GM21526 (cell line): ENCODE measurements at regions not wholly inside any gene's neighbourhood (a gene's known extent, or its start where the extent isn't known, plus 50 kb on each side); places are given as distances from the start of the nearest gene placed in this dataset.
"Not testable (repeated sequence)": the region's sequence is repeated elsewhere in the genome, so short reads cannot be mapped to it uniquely, and the experiment has no call there.

Experiments used
- ATAC-seq: cut with Tn5 transposase; IDR thresholded peaks from one replicate; pipeline ENCODE4 v1.9.1; 2021; ENCODE audit warnings: moderate library complexity; ENCODE audit not compliant: unreplicated experiment, low FRiP score

DNA sequence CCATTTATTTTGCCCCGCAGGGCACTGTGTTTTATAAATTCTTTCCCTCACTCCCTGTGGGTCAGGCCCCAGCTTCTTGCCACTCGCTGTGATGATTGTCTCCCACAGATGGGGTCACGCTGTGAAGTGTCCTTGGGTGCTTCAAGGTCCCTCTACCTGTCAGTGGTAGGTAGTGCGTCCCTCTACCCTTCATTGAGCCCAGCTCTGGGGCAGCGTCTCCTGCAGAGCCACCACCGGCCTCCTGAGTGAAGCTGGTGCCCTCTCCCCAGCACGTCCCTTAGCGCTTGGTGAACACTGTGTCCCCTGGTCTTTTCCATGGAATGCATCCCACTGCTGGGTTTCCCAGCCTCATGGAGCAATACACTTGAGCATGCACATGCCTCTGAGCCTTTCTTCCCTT is 108.2 kb downstream of the NRN1 start:
- no peak for ATAC-seq

DNA sequence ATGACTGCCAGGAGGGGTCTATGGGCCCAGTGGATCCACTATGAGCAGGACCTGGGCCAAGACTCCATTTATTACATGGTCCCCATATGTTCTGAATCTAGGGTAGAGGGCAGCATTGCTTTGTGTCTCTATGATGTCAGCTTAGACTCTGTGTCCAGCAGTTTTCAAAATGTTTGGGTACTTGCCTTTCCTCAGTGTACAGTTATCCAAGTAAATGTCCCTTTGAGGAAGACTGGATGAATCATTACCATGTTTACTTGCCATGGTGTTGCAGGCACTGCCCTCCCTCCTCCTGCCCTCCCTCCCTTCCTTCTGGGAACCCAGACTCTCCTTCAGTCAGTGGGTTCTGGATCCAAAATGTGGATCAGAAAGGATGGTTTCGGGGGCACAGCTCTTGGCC is 108.6 kb downstream of the NRN1 start:
- no peak for ATAC-seq

DNA sequence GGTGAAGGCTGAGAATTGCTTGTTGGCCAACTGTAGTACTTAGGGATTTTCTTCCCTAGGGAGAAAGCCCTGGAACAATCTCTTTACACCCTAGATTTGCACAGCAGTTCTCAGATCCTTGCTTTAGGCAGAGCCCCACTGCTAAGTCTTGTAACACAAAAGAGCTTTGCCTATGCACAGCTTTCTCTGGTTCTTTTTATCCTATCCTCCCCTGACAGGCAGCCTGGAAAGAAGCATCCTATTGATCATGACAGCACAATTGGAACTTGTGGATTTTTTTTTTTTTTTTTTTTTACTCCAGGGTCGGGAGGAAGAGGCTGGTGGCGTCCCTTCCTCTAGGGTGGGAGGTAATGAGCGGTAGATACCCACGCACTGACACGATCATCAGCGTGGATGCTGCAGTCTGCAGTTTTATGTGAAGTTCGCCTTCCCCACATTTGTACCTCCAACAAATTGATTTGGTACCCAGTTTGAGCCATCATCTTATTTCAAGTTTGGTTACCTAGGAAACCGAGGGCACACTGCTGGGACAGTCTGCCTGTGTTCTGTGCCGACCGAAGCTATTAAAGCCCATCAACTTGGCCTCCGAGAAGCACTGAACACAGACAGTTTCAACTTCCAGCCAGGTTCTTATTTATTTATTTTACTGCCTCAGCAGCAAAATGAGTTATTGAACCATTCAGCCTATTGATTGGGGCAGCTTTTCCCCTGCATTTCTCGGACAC is 110.1 kb downstream of the NRN1 start:
- ATAC-seq = no peak

DNA sequence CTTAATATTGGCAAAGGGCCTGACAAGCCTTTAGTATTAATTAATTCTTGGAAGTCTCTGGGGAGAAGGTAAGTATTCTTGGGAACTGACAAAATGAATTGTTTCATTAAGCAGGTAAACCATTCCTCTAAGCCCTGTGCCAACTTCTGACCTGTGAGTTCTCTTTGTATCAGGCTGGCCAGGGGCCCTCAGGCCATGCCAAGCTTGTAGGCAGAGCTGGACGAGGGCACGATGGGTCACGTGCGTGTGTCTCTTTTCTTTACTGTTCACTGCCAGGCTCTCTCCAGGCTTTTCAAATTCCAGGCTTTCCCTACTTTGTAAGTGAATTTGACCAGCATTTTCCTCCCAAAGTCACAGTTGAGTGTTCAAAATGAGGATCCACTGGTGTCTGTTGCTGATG is 112.4 kb downstream of the NRN1 start:
- ATAC-seq = no peak

DNA sequence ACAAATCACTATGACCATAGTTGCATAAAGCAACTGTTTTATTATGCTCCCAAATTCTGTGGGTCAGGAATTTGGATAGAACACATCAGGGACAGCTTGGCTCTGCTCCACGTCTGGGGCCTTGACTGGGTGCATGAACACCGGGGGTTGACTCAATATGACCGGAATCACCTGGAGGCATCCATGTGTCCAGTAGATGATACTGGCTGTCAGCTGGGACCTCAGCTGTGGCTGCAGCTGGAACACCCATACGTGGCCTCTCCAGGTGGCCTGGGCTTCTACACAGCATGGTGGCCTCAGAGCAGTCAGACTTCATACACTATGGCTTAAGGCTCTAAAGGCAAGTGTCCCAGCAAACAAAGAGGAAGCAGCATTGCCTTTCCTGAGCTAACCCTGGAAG is 113.4 kb downstream of the NRN1 start:
- no peak for ATAC-seq

DNA sequence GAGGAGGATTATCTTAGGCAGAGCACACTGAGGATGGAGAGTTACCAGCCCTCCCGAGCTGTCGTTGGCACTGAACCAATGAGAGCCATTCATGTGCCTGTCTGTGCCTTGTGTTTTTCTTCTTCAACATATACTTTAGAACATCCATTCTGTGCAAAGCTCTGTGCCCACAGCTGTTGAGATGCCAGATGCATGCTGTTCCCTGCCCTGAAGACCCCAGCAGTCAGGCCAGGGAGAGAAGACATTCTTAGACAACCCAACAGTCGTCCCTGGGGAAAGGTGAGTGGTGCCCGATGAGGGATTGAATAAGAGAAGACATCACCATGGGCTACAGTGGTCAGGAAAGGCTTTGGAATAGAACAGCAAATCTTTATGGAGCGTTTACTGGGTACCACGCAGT is 114.1 kb downstream of the NRN1 start:
- ATAC-seq = no peak

DNA sequence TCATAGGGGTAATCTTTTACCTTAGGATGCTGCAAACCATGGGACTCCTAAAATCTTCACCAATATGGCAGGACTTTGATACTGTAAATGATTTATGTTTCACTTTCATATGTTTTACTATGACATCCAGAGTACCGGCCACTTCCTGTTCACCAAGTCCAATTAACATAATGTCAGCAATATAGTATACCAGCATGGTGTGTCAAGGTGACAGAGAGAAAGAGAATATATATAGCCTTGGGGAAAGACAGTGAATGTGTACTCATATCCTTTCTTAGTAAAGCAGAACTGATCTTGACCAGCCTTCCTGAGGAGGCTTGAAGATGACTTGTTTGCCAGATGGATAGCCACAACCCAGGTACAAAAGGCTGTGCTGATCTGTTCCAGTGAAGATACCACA is 127.9 kb downstream of the NRN1 start:
- no peak for ATAC-seq

DNA sequence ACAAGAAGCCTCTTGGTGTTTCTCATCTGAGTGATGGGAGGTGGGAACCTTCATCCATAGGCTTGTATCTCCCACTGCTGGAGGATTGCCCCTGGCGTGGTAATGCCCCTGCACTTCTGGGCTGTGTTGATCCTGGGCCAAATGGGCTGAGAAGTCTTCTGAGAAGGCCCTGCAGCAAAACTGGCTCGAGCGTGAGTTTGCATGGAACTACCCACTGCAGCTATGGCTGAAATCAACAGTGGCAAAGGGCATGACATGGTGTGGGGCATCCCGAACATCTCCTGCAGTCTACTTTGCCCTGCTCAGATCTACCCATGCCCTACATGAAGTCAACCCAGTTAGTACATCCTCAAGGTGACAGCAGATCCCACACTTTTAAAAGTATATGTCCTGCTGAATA is 130.6 kb downstream of the NRN1 start:
- ATAC-seq = no peak

DNA sequence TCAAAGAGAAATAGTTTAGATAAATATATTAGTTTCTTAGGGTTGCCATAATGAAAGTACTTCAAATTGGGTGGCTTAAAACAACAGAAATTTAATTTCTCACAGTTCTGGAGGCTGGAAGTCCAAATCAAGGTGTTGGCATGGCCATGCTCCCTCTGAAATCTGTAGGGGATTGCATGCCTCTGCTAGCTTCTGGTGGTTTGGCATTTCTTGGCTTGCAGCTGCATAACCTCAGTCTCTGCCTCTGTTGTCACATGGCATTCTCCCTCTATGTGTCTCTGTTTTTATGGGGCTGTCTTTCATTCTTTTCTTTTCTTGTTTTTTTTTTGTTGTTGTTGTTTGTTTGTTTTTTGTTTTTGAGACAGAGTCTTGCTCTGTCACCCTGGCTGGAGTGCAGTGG is 132.7 kb downstream of the NRN1 start:
- not testable (repeated sequence) for ATAC-seq

DNA sequence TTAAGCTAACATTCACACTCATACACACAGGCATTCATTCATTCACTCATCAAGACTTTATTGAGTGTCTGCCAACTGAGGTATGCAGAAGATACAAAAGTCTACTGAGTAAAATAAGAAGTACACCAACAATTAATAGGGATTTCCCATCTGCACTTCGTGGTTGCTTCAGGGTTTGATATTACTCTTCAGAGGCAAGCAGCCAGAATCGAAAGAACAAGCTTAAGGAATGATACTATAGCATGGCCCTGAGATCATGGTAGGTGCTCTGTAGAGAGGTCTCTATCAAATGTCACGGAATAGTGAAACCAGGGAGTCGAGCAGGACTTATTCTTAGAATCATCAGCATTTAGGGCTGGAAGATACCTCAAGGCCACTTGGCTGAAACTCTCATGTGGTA is 135.4 kb downstream of the NRN1 start:
- ATAC-seq = no peak

DNA sequence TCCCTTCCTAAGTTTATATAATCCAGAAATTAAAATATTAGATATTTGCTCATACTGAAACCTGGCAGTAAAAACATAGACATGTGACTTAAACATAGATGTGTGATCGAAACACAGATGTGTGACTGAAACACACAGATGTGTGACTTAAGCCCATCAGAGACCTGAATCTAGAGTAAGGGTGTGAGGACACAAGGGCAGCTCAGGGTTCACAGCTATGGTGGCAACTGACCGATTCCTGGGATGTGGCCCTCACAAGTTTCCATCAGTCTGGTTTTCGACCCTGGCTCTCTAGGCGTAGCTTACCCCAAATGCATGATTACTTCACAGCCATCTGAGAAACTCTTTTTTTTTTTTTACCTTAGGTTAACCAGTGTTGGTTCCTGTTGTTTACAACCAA is 137.0 kb downstream of the NRN1 start:
- no peak for ATAC-seq

DNA sequence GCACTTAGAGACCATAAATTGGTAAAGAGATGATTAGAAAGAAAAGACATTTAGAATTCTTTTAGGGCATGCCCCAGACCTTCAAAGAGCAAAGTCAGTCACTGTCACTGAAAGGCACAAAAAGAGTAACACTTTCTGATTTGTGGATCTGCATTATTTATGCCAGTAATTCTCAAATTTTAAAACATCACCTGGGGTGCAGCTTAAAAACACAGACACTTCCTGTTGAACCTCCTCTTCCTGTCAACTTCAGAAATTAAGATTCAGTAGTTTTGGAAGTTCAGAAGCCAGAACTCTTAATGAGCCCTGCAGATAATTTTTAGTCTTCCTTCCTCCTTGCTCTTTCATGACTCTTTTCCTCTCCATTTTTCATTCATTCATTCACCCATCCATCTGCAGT is 137.5 kb downstream of the NRN1 start:
- no peak for ATAC-seq

DNA sequence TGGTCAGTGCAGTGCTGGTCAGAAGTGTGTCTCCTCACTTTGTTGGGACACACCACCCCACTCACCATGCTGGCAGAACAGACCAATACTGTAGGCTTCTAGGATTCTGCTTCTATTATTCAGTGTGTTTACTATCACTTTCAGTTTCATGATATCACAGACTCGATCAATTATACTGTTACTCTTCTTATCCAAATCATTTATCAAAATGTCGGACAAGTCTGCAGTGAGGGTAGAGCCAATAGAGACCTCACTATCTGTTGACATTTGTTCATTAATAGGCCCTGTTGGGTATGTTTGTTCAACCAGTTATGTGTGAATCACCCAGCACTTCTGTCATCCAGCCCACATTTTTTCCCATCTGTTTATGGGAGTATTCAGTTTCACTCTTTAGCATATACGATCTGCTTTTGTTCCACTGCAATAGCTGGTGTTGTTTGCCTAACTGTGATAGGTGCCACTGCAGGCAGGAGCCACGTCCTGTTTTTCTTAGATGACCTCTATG is 140.1 kb downstream of the NRN1 start:
- no peak for ATAC-seq

DNA sequence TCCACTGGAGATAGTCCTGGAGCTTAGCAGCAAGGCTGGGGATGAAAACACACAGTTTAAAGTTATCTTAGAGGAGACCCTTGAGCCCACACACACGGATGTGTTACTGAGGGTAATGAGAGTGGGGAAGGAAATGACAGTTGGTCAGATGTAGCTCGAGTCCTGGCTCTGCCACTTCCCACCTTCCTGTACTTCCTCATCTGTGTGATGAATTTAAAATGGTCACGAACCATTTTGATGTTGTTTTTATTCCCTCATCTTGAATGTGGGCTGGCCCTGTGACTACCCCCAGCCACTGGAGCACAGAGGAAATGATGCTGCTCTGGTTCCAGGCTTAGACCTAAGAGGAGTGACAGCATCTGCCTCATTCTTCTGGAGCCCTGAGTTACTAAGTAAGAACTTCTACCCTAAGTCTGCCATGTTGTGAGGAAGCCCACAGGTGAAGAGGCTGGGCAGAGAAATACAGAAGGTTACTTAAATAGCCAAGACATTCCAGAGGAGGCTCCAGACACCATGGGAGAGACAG is 141.2 kb downstream of the NRN1 start:
- ATAC-seq = no peak

DNA sequence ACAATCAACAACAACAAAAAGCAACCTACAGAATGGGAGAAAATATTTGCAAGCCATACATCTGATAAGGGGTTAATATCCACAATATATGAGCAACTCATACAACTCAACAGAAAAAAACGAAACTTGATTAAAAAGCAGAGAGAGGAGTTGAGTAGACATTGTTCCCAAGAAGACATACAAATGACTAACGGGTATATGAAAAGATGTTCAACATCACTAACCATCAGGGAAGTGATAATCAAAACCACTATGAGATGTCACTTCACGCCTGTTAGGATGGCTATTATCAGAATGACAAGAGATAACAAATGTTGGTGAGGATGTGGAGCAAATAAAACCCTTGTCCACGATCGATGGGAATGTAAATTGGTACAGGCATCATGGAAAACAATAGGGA is 145.9 kb downstream of the NRN1 start:
- ATAC-seq = no peak

DNA sequence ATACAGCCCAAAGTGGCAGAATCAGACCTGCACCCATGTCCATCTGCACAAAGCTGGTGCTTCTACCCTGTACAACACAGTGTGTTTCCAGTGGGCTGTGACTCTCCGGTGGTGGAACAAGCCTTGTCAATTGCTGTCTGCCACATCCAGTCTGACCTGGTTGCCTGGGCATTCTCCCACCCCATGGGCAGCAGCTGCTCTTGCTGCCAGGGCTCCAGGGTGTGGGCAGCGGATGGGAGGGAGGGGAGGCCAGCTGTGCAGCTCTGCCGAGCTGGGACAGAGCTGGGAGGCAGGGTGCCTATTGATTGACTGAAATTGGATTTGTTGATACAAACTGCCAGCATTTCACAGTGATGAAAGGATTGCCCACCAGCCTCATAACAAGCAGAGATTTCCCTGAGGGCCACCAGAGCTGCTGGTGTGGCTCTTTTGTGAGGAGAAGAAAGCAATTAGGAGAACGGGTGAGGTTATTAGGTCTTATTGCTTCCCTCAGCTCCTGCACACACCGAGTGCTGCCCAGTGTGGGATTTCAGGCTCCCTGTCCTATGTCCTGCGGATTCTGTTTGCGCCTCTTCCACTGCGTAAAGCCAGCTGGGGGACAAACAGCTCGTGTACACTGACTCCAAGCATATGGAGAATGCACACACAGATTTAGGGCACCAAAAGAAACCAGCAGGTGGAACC is 150.8 kb downstream of the NRN1 start:
- no peak for ATAC-seq

DNA sequence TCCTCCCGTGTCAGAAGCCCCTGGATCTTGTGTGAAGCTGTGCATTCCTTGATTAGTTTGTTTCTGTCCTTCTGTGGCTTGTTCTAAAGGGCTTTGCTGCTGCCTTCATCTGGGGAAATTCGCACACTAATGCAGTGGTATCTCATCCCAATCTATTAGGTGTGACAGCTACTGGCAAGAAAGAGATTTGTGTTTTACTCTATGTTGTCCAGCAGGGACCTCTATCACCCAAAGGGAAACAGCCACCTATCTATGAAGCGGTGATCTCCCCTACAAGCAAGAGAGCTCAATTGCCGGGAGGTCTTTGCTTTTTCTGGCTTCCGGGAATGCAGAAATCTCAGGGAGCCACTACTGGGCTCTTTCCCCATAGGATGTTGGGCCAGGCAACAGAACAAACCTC is 151.8 kb downstream of the NRN1 start:
- no peak for ATAC-seq

DNA sequence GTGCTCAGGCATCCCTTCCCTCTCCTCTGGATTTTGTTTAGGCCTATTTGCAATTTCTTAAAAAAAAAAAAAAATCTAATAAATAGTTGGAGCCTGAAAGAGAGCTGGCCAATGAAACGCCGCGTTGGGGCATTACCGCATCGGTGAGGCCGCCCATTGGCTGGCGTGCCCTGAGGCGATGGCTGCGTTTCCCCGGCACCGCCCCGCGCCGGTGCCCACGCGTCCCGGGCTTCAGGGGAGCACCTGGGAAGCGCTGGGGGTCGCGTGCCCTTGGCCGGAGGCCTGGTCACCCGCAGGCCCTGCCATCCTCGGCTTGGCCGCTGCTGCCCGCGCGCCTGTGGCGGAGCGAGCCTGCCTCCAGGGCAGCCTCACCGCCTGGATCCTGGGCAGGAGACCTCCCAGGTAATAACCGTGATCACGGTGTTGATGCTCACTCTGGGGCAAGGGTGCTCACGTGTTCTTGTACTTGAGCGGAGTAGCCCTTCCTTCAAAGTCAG is 155.4 kb downstream of the NRN1 start:
- peak; percentile 81 for ATAC-seq

DNA sequence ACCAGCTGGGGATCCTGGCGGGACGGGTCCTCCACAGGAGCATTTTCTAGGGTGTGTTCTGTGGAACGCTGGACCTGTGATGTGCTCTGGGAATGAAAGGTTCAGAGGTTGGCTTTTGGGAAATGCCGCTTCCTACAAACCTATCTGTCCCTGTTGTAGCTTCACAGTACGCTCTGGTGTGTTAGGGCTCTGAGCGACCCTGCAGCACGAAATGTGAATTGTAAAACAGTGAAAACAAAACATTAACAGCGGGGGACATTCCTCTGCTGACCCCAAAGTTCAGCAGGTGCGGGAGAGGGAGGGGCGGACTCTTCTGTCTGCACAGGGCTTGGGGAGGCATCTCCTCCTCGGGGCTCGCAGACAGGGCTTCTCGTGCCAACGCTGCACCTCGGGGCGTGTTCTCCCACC is 155.9 kb downstream of the NRN1 start:
- ATAC-seq = peak; percentile 32

DNA sequence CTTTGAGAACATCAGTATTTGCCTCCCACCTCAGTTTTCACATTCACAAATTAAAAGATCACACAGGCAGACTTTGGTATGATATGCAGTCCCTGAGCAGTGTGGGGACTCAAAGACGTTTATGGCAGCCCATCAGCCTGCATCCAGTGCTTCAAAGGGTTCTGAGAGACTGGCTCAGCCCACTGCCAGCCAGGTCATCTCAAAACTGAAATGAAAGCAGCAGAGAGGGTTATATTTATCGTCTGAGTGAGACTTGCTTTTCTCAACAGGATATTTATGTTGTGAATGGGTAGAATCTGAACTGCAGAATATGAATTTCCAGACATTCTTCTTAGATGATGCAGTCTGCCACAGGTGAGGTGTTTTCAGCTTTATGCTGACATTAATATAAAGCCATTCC is 159.8 kb downstream of the NRN1 start:
- ATAC-seq = peak; percentile 43

DNA sequence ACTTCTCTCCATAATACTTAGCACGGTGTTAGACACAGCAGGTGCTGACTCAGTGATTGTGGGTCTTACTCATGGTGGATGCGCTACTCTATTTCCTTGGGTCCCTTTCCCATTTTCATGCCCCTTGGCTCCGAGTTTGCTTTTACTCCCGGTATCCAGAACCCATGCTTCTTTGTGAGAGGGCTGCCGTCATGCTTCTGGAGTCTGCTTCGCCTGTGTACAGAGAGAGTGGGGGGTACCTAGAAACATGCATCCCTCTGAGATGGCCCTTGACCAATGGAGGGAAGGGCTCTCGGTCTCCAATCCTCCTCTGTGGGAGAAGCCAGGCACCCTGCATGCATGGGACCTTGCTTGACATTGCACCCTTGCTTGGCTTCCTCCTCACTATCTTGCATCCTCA is 160.4 kb downstream of the NRN1 start:
- ATAC-seq = no peak

DNA sequence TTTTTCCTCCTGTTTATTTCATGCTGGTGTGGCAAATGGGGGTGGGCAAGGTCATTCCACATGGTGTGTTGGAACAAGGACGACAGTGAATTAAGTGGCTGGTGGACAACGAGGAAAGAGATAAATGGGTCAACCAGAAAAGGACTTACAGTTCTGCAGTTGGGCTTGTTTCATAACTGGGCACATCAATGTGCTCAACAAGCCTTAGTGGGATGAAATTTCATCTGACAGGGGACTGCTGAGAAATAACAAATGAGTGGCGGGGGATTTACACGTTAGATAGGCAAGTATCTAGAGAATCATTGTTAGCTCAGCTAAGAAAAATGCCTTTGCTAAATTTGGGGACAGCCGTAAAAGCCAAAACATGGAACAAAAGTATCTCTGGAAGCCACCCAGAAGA is 163.6 kb downstream of the NRN1 start:
- ATAC-seq = no peak
